H9 (cell line): ENCODE measurements at regions not wholly inside any gene's neighbourhood (a gene's known extent, or its start where the extent isn't known, plus 50 kb on each side); places are given as distances from the start of the nearest gene placed in this dataset.

Experiments
- DNase-seq: peaks from one replicate; pipeline ENCODE4 v3.0.0-alpha.2; 2017
- H2AFZ ChIP-seq: one replicate; pipeline ENCODE4 v1.6.1; 2013; ENCODE audit warnings: mild to moderate bottlenecking, low read length, control low read depth, moderate library complexity
- H2AK5ac ChIP-seq: 2 replicates; pipeline ENCODE4 v1.6.1; 2013; ENCODE audit warnings: low read length, control low read depth, mixed read lengths; ENCODE audit not compliant: insufficient read length
- H2BK120ac ChIP-seq: one replicate; pipeline ENCODE4 v1.6.1; 2013; ENCODE audit warnings: low read depth, mild to moderate bottlenecking, low read length, control low read depth, inconsistent platforms; ENCODE audit not compliant: poor library complexity, severe bottlenecking
- H2BK12ac ChIP-seq: 2 replicates; pipeline ENCODE4 v1.6.1; 2013; ENCODE audit warnings: low read length, control low read depth, mixed read lengths, low read depth; ENCODE audit not compliant: insufficient read length
- H2BK15ac ChIP-seq: 2 replicates; pipeline ENCODE4 v1.6.1; 2013; ENCODE audit warnings: low read depth, low read length, control low read depth
- H2BK20ac ChIP-seq: one replicate; pipeline ENCODE4 v1.6.1; 2013; ENCODE audit warnings: low read depth, mild to moderate bottlenecking, low read length, control low read depth, inconsistent platforms; ENCODE audit not compliant: poor library complexity, severe bottlenecking
- H2BK5ac ChIP-seq: 2 replicates; pipeline ENCODE4 v1.6.1; 2013; ENCODE audit warnings: low read length, control low read depth, mixed read lengths; ENCODE audit not compliant: insufficient read length
- H3K14ac ChIP-seq: 2 replicates; pipeline ENCODE4 v1.6.1; 2013; ENCODE audit warnings: low read length, control low read depth; ENCODE audit not compliant: insufficient read depth
- H3K18ac ChIP-seq: 2 replicates; pipeline ENCODE4 v1.6.1; 2013; ENCODE audit warnings: low read depth, mild to moderate bottlenecking, mixed read lengths, low read length, control low read depth; ENCODE audit not compliant: insufficient read length
- H3K23ac ChIP-seq: 2 replicates; pipeline ENCODE4 v1.6.1; 2013; ENCODE audit warnings: low read length, control low read depth, mixed read lengths, low read depth; ENCODE audit not compliant: insufficient read length
- H3K23me2 ChIP-seq: 2 replicates; pipeline ENCODE4 v1.6.1; 2013; ENCODE audit warnings: low read depth, mild to moderate bottlenecking, mixed read lengths, low read length, control low read depth; ENCODE audit not compliant: insufficient read length, poor library complexity, severe bottlenecking
- H3K27ac ChIP-seq: 2 replicates; pipeline ENCODE4 v1.5.1; 2013; ENCODE audit warnings: low read length, control low read depth, mixed read lengths, low read depth; ENCODE audit not compliant: insufficient read length
- H3K27me3 ChIP-seq: 2 replicates; pipeline ENCODE4 v1.6.1; 2013; ENCODE audit warnings: low read length, control low read depth, inconsistent platforms; ENCODE audit not compliant: insufficient read depth
- H3K4ac ChIP-seq: 2 replicates; pipeline ENCODE4 v1.6.1; 2013; ENCODE audit warnings: low read depth, mild to moderate bottlenecking, control low read depth, inconsistent platforms, low read length, moderate library complexity
- H3K4me1 ChIP-seq: 2 replicates; pipeline ENCODE4 v1.6.1; 2013; ENCODE audit warnings: low read length, control low read depth, inconsistent platforms; ENCODE audit not compliant: insufficient read depth
- H3K4me2 ChIP-seq: 2 replicates; pipeline ENCODE4 v1.6.1; 2013; ENCODE audit warnings: low read length, control low read depth, mixed read lengths; ENCODE audit not compliant: insufficient read length, insufficient read depth
- H3K56ac ChIP-seq: 2 replicates; pipeline ENCODE4 v1.6.1; 2013; ENCODE audit warnings: low read depth, mild to moderate bottlenecking, mixed read lengths, low read length, control low read depth; ENCODE audit not compliant: insufficient read length
- H3K79me1 ChIP-seq: 2 replicates; pipeline ENCODE4 v1.6.1; 2013; ENCODE audit warnings: low read depth, mild to moderate bottlenecking, moderate library complexity, low read length, control low read depth, inconsistent platforms; ENCODE audit not compliant: insufficient read depth, poor library complexity, severe bottlenecking
- H3K79me2 ChIP-seq: 2 replicates; pipeline ENCODE4 v1.6.1; 2013; ENCODE audit warnings: low read length, control low read depth, inconsistent platforms; ENCODE audit not compliant: insufficient read depth
- H3K9ac ChIP-seq: 2 replicates; pipeline ENCODE4 v1.6.1; 2013; ENCODE audit warnings: low read length, control low read depth, mixed read lengths; ENCODE audit not compliant: insufficient read length; ENCODE audit errors: extremely low read depth
- H3K9me3 ChIP-seq: one replicate; pipeline ENCODE4 v1.6.1; 2013; ENCODE audit warnings: low read depth, low read length, inconsistent platforms; ENCODE audit not compliant: control insufficient read depth
- H3T11ph ChIP-seq: one replicate; pipeline ENCODE4 v1.6.1; 2013; ENCODE audit warnings: mild to moderate bottlenecking, low read length, control low read depth, inconsistent platforms
- H4K20me1 ChIP-seq: one replicate; pipeline ENCODE4 v1.6.1; 2013; ENCODE audit not compliant: control insufficient read depth, insufficient read length, insufficient read depth
- H4K5ac ChIP-seq: 2 replicates; pipeline ENCODE4 v1.6.1; 2013; ENCODE audit warnings: low read depth, mild to moderate bottlenecking, mixed read lengths, low read length, control low read depth; ENCODE audit not compliant: insufficient read length
- H4K8ac ChIP-seq: replicated peaks from 2 replicates; pipeline ENCODE4 v1.6.1; 2013; ENCODE audit warnings: low read length, control low read depth, mixed read lengths, low read depth; ENCODE audit not compliant: insufficient read length
- H4K91ac ChIP-seq: 2 replicates; pipeline ENCODE4 v1.6.1; 2013; ENCODE audit warnings: low read depth, mild to moderate bottlenecking, moderate library complexity, mixed read lengths, low read length, control low read depth; ENCODE audit not compliant: insufficient read length
- H3K27ac Mint-ChIP-seq, 3 experiments: 2 replicates in 2 of 3; 3 replicates in 1 of 3; pipeline ENCODE4 v1.8.0; 2020 to 2021; ENCODE audit warnings: mixed read lengths in 3 of 3, mild to moderate bottlenecking in 1 of 3, moderate library complexity in 1 of 3
- H3K27me3 Mint-ChIP-seq: 2 replicates; pipeline ENCODE4 v1.8.0; 2021; ENCODE audit warnings: low read depth, mild to moderate bottlenecking, moderate library complexity, mixed read lengths
- H3K36me3 Mint-ChIP-seq, 3 experiments: 2 replicates in 2 of 3; 3 replicates in 1 of 3; pipeline ENCODE4 v1.8.0; 2020 to 2021; ENCODE audit warnings: low read depth in 3 of 3, mixed read lengths in 3 of 3; ENCODE audit not compliant: insufficient read depth in 1 of 3
- H3K4me1 Mint-ChIP-seq, 2 experiments: 2 replicates each; pipeline ENCODE4 v1.8.0; 2020; ENCODE audit warnings: mixed read lengths in 2 of 2
- H3K4me3 Mint-ChIP-seq, 2 experiments: 2 replicates in 1 of 2; 3 replicates in 1 of 2; pipeline ENCODE4 v1.8.0; 2020 to 2021; ENCODE audit warnings: mild to moderate bottlenecking in 2 of 2, mixed read lengths in 2 of 2, moderate library complexity in 1 of 2
- H3K9me3 Mint-ChIP-seq, 2 experiments: 2 replicates in 1 of 2; 3 replicates in 1 of 2; pipeline ENCODE4 v1.8.0; 2020; ENCODE audit warnings: mild to moderate bottlenecking in 2 of 2, mixed read lengths in 2 of 2, moderate library complexity in 1 of 2
- CTCF ChIP-seq: fragments of 200-600 bp; sonication (generic); conservative IDR thresholded peaks from 3 replicates; pipeline ENCODE4 v1.8.0; 2021; ENCODE audit warnings: antibody characterized with exemption, mild to moderate bottlenecking
- WGBS: extraction: QIAGEN DNeasy Blood & Tissue Kit; methylation state at CpG from one replicate; pipeline ENCODE4 v1.1.7; 2013; ENCODE audit warnings: missing lambda C conversion rate, low lambda C conversion rate, mixed read lengths; ENCODE audit not compliant: insufficient read length; ENCODE audit errors: extremely low coverage; 5-methylcytosine and 5-hydroxymethylcytosine counted together

DNA sequence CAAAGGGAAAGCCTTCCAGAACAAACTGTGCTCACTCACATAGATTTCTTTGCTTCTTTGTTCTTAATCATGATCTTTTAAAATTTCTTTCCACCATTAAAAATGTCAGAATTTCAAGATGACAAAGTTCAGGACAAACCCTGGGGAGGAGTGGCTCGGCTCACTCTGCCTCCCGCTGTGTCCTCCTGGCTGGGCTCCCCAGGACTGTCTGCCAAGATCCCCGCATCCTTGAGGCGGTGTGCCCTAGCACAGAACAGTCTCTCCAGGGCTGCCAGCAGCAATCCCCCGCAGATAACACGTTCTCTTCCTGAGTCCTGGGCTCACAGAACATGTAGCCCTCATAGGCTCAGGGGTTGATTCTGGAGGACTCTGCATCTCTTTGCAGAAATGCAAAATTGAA lies 98.4 kb upstream of the KCNG1 start:
- no peak overlapping the region for H4K91ac ChIP-seq
- H4K5ac ChIP-seq, result no peak overlapping the region

More for the DNA sequence above, 98.4 kb upstream of the KCNG1 start:
- WGBS, result no CpG with 5 or more reads among the region's 6 CpGs
- Mint-ChIP-seq H3K27me3 (peaks cover 8% of the 10 kb centered on the region), H3K4me3 (no peak overlapping the region), H3K4me1 (peaks cover 34 to 41% of the 10 kb centered on the region in 2 experiments), H3K36me3 (no peaks in the 10 kb centered on the region), H3K9me3 (no peaks in the 10 kb centered on the region; a peak in 2 of 5 replicates), H3K27ac (no peak overlapping the region)
- Histone ChIP-seq H2BK20ac (no peak overlapping the region), H3K23ac (no peak overlapping the region), H2BK15ac (no peak overlapping the region), H3K79me2 (no peaks in the 10 kb centered on the region), H3K9me3 (no peaks in the 10 kb centered on the region), H3K4ac (no peak overlapping the region), H3K4me1 (peaks cover 2% of the 10 kb centered on the region; the same call in 1 of the 2 replicates), H3K56ac (no peak overlapping the region), H3K79me1 (no peaks in the 10 kb centered on the region), H3K27me3 (no peaks in the 10 kb centered on the region), H3K18ac (no peak overlapping the region), H3K23me2 (no peaks in the 10 kb centered on the region), H3K4me2 (no peak overlapping the region), H3T11ph (no peak overlapping the region), H2BK120ac (no peak overlapping the region), H2BK5ac (no peak overlapping the region), H2AK5ac (no peak overlapping the region), H3K9ac (no peak overlapping the region), H3K27ac (no peak overlapping the region), H2BK12ac (no peak overlapping the region), H4K20me1 (no peaks in the 10 kb centered on the region), H4K8ac (no peak overlapping the region), H3K14ac (no peak overlapping the region), H2AFZ (no peak overlapping the region)
- DNase-seq, result no peak
- no peak for TF ChIP-seq CTCF
